A673 (cell line): ENCODE measurements at regions not wholly inside any gene's neighbourhood (a gene's known extent, or its start where the extent isn't known, plus 50 kb on each side); places are given as distances from the start of the nearest gene placed in this dataset.

Experiments used
- BruUV-seq: library from RNA; stranded (reverse); fragments of 400-500 nt; replicated peaks from 2 replicates; lab custom pipeline; 2021; lab: Mats Ljungman, UMichigan
- CTCF ChIA-PET: fragments of 300-600 bp; sonication (Branson Sonifier 250); formaldehyde crosslinking; loops from one replicate; lab custom pipeline; 2022; ENCODE audit warnings: antibody characterized with exemption; lab: Charles Lee
- POLR2A ChIA-PET: fragments of 300-600 bp; sonication (Branson Sonifier 250); formaldehyde crosslinking; loops from one replicate; lab custom pipeline; 2022; ENCODE audit warnings: antibody characterized with exemption; ENCODE audit not compliant: low non-redundant PET; lab: Charles Lee
- DNase-seq: peaks from one replicate; pipeline ENCODE4 v3.0.0-alpha.2; 2015; ENCODE audit warnings: low spot score
- H3K27ac ChIP-seq: fragments of 200-600 bp; sonication (generic); 2 replicates; pipeline ENCODE4 v1.5.1; 2016; ENCODE audit warnings: mixed run types, low read depth, mild to moderate bottlenecking, mixed read lengths, antibody characterized with exemption, low read length; ENCODE audit not compliant: poor library complexity, severe bottlenecking
- H3K27me3 ChIP-seq: fragments of 200-600 bp; sonication (generic); replicated peaks from 2 replicates; pipeline ENCODE4 v1.6.1; 2017; ENCODE audit warnings: mixed run types, low read depth, mild to moderate bottlenecking, mixed read lengths, antibody characterized with exemption, low read length; ENCODE audit not compliant: insufficient read depth, poor library complexity
- H3K36me3 ChIP-seq: fragments of 200-600 bp; sonication (generic); 2 replicates; pipeline ENCODE4 v1.6.1; 2016; ENCODE audit warnings: mixed run types, mild to moderate bottlenecking, mixed read lengths, antibody characterized with exemption, low read length; ENCODE audit not compliant: insufficient read depth, poor library complexity, severe bottlenecking
- H3K4me1 ChIP-seq: fragments of 200-600 bp; sonication (generic); 2 replicates; pipeline ENCODE4 v1.6.1; 2017; ENCODE audit warnings: mixed run types, mild to moderate bottlenecking, mixed read lengths, antibody characterized with exemption, low read length; ENCODE audit not compliant: insufficient read depth, poor library complexity, severe bottlenecking
- H3K4me3 ChIP-seq: fragments of 200-600 bp; sonication (generic); 2 replicates; pipeline ENCODE4 v1.5.1; 2016; ENCODE audit warnings: low read depth, mixed run types, mild to moderate bottlenecking, mixed read lengths, low read length; ENCODE audit not compliant: poor library complexity, severe bottlenecking
- H3K9me3 ChIP-seq: fragments of 200-600 bp; sonication (generic); 2 replicates; pipeline ENCODE4 v1.6.1; 2016; ENCODE audit warnings: mixed run types, low read depth, mild to moderate bottlenecking, mixed read lengths, antibody characterized with exemption, low read length; ENCODE audit not compliant: poor library complexity, severe bottlenecking
- EZH2 ChIP-seq: fragments of 200-600 bp; sonication (generic); IDR thresholded peaks from 2 replicates; pipeline ENCODE4 v1.6.1; 2017; ENCODE audit warnings: borderline replicate concordance, low read depth, mild to moderate bottlenecking, mixed read lengths, antibody characterized with exemption, low read length; ENCODE audit not compliant: poor library complexity, severe bottlenecking
- intact Hi-C: fragments of 100-400 bp; cut with micrococcal nuclease; formaldehyde crosslinking; loops from one replicate; pipeline ENCODE4 v1.10.0; 2022; ENCODE audit not compliant: unreplicated experiment
- TF ChIP-seq, protein P1 (sequence below): fragments of 300-800, 200-600 bp; sonication (generic); conservative IDR thresholded peaks from 2 replicates; pipeline ENCODE4 v1.5.1; 2017; ENCODE audit warnings: low read depth, mild to moderate bottlenecking, antibody characterized with exemption, low read length, moderate library complexity, mixed read lengths

DNA sequence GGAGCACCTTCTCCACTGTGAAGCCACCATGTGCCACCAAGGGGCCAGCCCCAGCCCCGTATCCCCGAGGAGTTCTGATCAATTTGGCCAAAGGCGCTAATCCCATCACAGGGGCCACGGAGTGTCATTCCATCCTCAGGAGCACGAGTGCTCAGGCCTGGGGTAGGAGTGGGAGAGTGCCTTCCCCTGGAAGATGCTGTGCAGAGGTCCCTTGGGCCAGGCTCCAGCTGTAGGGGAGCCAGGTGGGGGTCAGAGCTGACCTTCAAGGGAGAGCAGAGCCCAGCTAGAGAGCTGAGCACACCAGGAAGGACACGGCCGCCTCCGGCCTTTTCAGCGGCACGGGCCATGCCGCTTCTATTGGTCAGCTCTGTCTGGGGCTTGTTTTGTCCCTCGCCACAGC lies 1459.9 kb downstream of the BRD1 start:
- no peak for DNase-seq
- Histone ChIP-seq H3K4me1 (no peaks in the 10 kb centered on the region), H3K36me3 (no peaks in the 10 kb centered on the region), H3K27me3 (peaks cover 11% of the 10 kb centered on the region), H3K4me3 (no peak overlapping the region), H3K27ac (no peak overlapping the region), H3K9me3 (no peaks in the 10 kb centered on the region)
- ChIA-PET POLR2A (no interaction called here), CTCF (no interaction called here)
- BruUV-seq = no TSS peak
- TF ChIP-seq EZH2 = no peak
- TF ChIP-seq, protein P1, sequence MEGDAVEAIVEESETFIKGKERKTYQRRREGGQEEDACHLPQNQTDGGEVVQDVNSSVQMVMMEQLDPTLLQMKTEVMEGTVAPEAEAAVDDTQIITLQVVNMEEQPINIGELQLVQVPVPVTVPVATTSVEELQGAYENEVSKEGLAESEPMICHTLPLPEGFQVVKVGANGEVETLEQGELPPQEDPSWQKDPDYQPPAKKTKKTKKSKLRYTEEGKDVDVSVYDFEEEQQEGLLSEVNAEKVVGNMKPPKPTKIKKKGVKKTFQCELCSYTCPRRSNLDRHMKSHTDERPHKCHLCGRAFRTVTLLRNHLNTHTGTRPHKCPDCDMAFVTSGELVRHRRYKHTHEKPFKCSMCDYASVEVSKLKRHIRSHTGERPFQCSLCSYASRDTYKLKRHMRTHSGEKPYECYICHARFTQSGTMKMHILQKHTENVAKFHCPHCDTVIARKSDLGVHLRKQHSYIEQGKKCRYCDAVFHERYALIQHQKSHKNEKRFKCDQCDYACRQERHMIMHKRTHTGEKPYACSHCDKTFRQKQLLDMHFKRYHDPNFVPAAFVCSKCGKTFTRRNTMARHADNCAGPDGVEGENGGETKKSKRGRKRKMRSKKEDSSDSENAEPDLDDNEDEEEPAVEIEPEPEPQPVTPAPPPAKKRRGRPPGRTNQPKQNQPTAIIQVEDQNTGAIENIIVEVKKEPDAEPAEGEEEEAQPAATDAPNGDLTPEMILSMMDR = no peak
- intact Hi-C loops = no loop called here

DNA sequence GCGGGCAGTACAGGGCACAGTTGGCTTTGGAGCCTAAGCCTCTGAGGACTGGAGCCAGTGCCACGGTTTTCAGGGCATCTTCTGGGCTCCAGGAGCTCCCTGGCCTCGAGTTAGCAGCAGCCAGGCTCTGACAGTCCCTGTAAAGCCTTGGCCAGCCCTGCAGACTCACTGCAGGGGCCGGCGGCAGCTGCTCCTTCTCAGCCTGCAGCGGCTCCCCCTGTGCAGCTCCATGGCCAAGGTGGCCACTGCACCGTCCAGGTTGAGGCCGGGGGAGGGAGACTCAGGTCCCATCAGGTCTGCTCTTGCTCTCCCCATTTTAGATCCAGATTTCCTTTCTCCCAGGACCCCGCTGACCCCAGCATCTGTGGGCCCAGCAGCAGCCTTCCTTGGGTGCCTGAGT lies 1461.1 kb downstream of the BRD1 start:
- Histone ChIP-seq H3K9me3 (no peaks in the 10 kb centered on the region), H3K4me3 (no peak overlapping the region), H3K36me3 (no peaks in the 10 kb centered on the region), H3K4me1 (no peaks in the 10 kb centered on the region), H3K27ac (no peak overlapping the region), H3K27me3 (peaks cover 11% of the 10 kb centered on the region)
- ChIA-PET POLR2A (no interaction called here), CTCF (no interaction called here)
- DNase-seq = no peak
- TF ChIP-seq, protein P1 = no peak
- no peak for TF ChIP-seq EZH2
- BruUV-seq = no TSS peak
- intact Hi-C loops = no loop called here

DNA sequence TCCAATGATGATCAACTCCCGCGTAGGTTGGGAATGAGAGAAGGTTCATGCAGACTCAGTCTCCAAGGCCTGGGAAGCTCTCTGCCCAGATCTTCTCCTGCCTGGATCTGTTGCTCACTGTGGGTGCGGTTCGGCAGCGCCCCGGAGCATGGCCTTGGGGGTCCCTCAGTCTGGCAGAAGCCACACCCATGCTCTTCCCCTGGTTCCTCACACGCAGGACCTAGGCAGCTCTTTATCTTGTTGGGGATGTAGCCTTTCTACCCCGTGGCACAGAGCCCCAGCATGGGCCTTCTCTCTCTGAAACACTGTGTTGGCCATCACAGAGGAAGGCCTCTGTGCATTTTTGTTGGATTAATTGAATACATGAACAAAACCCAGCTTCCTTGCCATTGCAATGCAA lies 1461.6 kb downstream of the BRD1 start:
- Histone ChIP-seq H3K27ac (no peak overlapping the region), H3K36me3 (no peaks in the 10 kb centered on the region), H3K4me3 (no peak overlapping the region), H3K4me1 (no peaks in the 10 kb centered on the region), H3K9me3 (no peaks in the 10 kb centered on the region), H3K27me3 (peaks cover 11% of the 10 kb centered on the region)
- TF ChIP-seq, protein P1 = no peak
- TF ChIP-seq EZH2 = no peak
- ChIA-PET CTCF (no interaction called here), POLR2A (no interaction called here)
- intact Hi-C loops = no loop called here
- no peak for DNase-seq
- BruUV-seq = no TSS peak

DNA sequence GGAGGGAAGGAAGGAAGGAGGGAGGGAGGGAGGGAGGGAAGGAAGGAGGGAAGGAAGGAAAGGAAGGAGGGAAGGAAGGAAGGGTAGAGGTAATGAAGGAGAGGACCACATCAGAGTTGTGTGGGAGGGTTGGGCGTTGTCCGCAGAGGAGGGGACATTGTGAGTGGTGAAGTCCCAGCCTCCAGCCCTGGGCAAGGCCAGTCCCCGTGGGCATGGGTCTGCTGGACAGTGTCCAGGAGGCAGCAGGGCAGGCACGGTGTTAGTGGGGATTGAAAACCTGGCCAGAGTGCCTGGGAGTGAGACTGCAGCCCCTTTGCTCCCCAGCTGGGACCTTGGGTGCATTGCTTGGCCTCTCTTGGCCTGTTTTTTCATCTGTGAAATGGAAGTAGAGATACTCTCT lies 1462.3 kb downstream of the BRD1 start:
- no peak overlapping the region for H3K4me3 ChIP-seq
- no peak for DNase-seq
- H3K36me3 ChIP-seq = no peaks in the 10 kb centered on the region
- POLR2A ChIA-PET = no interaction called here
- H3K9me3 ChIP-seq = no peaks in the 10 kb centered on the region
- intact Hi-C loops = no loop called here
- H3K27me3 ChIP-seq = peaks cover 11% of the 10 kb centered on the region
- H3K4me1 ChIP-seq = no peaks in the 10 kb centered on the region
- no peak overlapping the region for H3K27ac ChIP-seq
- CTCF ChIA-PET = no interaction called here
- BruUV-seq = no TSS peak
- TF ChIP-seq, protein P1 = no peak
- no peak for TF ChIP-seq EZH2
